Gastrocnemius medialis (tissue), 4 donors: ENCODE measurements at regions not wholly inside any gene's neighbourhood (a gene's known extent, or its start where the extent isn't known, plus 50 kb on each side); places are given as distances from the start of the nearest gene placed in this dataset.

Experiments used
- POLR2A ChIP-seq, 2 donors: fragments of 450-650 bp; IDR thresholded peaks; one replicate each; pipeline ENCODE4 v1.6.1; 2017; ENCODE audit warnings: antibody characterized with exemption in 2 of 2, mild to moderate bottlenecking in 2 of 2, moderate library complexity in 2 of 2
- TF ChIP-seq, protein P1 (sequence below), 5 experiments: fragments of 450-650 bp in 3 of 5; fragments of 200-600 bp in 2 of 5; sonication (generic) in 2 of 5; IDR thresholded peaks in 4 of 5; conservative IDR thresholded peaks in 1 of 5; 1 replicate in 4 of 5; 2 replicates in 1 of 5; pipeline ENCODE4 v1.5.1; 2016 to 2019; ENCODE audit warnings: antibody characterized with exemption in 5 of 5, mild to moderate bottlenecking in 3 of 5, moderate library complexity in 3 of 5

DNA sequence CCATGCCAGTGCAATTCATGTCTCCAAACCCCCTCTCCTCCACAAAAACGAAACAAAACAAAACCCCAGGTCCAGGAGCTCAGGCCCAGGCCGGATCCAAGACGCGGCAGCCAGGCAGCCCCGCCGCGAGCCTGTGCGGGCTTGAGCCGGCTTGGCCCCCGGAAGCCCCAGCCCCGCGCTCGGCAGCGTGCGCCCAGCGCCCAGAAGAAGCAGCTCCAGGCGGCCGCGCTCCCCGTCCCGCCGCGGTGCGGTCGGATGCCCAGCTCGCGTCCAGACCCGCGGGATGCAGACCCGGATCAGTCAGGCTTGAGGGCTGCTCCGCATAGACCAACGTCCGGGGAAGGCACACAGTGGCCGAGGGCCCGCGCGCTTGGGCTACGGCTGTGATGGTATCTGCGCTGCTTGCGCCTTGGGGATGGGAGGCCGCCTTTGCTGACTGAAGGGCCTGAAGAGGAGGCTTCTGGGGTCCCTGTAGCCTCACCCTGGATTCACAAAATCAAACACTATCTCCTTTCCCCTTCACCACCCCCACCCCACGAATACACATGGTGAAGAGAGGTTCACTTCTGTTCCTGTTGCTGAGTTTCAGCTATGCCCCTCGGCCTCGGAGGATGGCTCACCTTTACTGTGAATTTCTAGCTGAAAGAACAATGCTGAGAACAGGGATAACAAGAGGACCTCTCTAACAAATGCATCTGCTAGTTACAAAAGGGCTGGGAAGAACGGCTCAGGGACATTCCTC is 79.9 kb upstream of the EN2 start:
- TF ChIP-seq, protein P1, sequence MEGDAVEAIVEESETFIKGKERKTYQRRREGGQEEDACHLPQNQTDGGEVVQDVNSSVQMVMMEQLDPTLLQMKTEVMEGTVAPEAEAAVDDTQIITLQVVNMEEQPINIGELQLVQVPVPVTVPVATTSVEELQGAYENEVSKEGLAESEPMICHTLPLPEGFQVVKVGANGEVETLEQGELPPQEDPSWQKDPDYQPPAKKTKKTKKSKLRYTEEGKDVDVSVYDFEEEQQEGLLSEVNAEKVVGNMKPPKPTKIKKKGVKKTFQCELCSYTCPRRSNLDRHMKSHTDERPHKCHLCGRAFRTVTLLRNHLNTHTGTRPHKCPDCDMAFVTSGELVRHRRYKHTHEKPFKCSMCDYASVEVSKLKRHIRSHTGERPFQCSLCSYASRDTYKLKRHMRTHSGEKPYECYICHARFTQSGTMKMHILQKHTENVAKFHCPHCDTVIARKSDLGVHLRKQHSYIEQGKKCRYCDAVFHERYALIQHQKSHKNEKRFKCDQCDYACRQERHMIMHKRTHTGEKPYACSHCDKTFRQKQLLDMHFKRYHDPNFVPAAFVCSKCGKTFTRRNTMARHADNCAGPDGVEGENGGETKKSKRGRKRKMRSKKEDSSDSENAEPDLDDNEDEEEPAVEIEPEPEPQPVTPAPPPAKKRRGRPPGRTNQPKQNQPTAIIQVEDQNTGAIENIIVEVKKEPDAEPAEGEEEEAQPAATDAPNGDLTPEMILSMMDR (IDR thresholded peaks at IDR 0.05 in 4 of 5, conservative IDR thresholded peaks at IDR 0.05 in 1 of 5) = no peak
- TF ChIP-seq POLR2A (IDR thresholded peaks at IDR 0.05) = no peak
